ENCODE measurements at regions not wholly inside any gene's neighbourhood (a gene's known extent, or its start where the extent isn't known, plus 50 kb on each side); places are given as distances from the start of the nearest gene placed in this dataset.

- Histone ChIP-seq H3K4me3 (no peak overlapping the region), H3K9me3 (replicated peaks) (no peaks in the 10 kb centered on the region), H3K27me3 (ENCODE audit: low read depth) (no peaks in the 10 kb centered on the region), H3K27ac (replicated peaks) (no peak overlapping the region), H3K4me1 (peaks cover 3% of the 10 kb centered on the region), H3K36me3 (no peaks in the 10 kb centered on the region)
- no peak for DNase-seq
- intact Hi-C loops (cut with micrococcal nuclease), result no loop called here
- TF ChIP-seq CTCF (IDR thresholded peaks at IDR 0.05; ENCODE audit: borderline replicate concordance), result no peak
Observed at GRCh38 chr5:89452081-89452480, 569.1 kb upstream of the MEF2C start.

DNA sequence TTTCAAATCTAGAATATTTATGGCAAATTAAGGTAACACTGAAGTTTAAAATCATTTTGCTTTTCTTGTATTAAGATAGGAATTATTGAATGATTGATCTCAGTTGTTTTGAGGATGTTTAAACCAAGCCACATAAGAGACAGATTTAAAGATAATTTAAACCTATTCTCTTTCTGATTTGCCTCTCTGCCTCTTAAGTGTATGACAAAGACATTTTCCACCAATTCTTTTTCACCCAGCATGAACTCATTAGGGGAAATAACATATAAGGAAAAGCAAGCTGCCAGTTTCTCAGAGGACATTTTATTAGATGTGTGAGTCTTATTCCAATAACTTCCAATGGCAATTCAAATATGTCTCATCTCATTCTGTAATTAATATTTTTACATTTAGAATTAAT lies 568.3 kb upstream of the MEF2C start:
- no peak for DNase-seq
- Histone ChIP-seq H3K4me1 (no peaks in the 10 kb centered on the region), H3K9me3 (replicated peaks) (no peaks in the 10 kb centered on the region), H3K27me3 (ENCODE audit: low read depth) (no peaks in the 10 kb centered on the region), H3K36me3 (no peaks in the 10 kb centered on the region), H3K27ac (replicated peaks) (no peak overlapping the region), H3K4me3 (no peak overlapping the region)
- intact Hi-C loops (cut with micrococcal nuclease), result no loop called here
- TF ChIP-seq CTCF (IDR thresholded peaks at IDR 0.05; ENCODE audit: borderline replicate concordance), result no peak

DNA sequence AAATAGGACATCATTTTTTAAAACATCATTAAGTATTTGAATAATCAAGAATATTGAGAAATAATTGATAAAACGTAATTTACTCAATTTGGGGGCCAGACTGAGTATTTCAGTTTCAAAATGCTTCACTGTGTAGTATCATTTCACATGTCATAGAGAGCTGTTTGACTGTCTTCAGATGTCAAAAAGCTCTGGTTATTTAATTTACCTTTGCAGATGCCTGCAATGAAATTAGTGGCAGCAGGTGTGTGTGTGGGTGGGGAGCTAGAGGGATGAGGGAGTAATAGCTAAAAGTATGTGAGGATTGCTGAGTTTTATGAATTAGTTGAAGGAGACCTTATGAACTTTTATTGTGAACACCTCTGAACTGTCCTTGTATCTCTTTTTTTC lies 567.2 kb upstream of the MEF2C start:
- no peaks in the 10 kb centered on the region for H3K9me3 ChIP-seq (replicated peaks)
- H3K4me1 ChIP-seq, result no peaks in the 10 kb centered on the region
- H3K36me3 ChIP-seq, result no peaks in the 10 kb centered on the region
- no peak for DNase-seq
- H3K27me3 ChIP-seq (ENCODE audit: low read depth), result no peaks in the 10 kb centered on the region
- intact Hi-C loops (cut with micrococcal nuclease), result no loop called here
- no peak overlapping the region for H3K4me3 ChIP-seq
- TF ChIP-seq CTCF (IDR thresholded peaks at IDR 0.05; ENCODE audit: borderline replicate concordance), result no peak
- H3K27ac ChIP-seq (replicated peaks), result no peak overlapping the region

DNA sequence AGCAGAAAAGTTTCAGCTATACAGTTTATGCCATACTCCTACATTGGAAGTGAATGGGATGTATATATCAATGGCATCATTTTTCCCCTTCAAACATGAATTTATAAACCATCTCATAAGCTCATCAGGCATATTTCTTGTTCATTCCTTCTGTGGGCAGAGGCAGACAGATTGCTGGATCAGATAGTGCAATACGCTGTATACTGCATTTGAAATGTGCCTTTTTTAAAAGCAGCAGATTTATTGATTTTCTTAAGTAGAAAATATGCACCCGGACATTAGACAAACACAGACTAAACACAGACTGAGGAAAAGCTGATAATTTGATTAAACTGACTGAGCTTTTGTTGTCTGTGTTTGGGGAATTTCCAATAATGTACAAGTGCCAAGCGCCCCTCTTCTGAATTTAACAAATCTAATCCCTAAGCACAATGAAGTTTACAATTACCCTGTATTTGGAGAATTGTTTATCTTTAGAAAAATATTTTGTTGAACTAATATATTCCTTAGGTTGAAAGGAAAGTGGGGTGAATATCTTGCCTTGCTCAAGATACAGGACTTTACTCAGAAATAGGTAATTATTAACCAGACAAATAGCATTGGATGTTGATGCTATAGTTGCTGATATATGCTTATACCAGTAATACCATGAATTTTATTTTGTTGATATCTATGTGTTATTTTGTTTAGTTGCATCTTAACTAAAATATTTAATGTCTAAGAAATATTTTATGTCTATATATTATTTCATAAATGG lies 566.6 kb upstream of the MEF2C start:
- H3K4me3 ChIP-seq, result no peak overlapping the region
- no peaks in the 10 kb centered on the region for H3K4me1 ChIP-seq
- no peak overlapping the region for H3K27ac ChIP-seq (replicated peaks)
- intact Hi-C loops (cut with micrococcal nuclease), result no loop called here
- H3K9me3 ChIP-seq (replicated peaks), result no peaks in the 10 kb centered on the region
- no peak for DNase-seq
- no peak for TF ChIP-seq CTCF (IDR thresholded peaks at IDR 0.05; ENCODE audit: borderline replicate concordance)
- no peaks in the 10 kb centered on the region for H3K36me3 ChIP-seq
- no peaks in the 10 kb centered on the region for H3K27me3 ChIP-seq (ENCODE audit: low read depth)

GRCh38 chr5:89447027-89447426 lies 564.0 kb upstream of the MEF2C start:
- no peaks in the 10 kb centered on the region for H3K4me1 ChIP-seq
- H3K4me3 ChIP-seq, result no peak overlapping the region
- no peaks in the 10 kb centered on the region for H3K36me3 ChIP-seq
- TF ChIP-seq CTCF (IDR thresholded peaks at IDR 0.05; ENCODE audit: borderline replicate concordance), result no peak
- H3K27me3 ChIP-seq (ENCODE audit: low read depth), result no peaks in the 10 kb centered on the region
- no peak for DNase-seq
- no peaks in the 10 kb centered on the region for H3K9me3 ChIP-seq (replicated peaks)
- intact Hi-C loops (cut with micrococcal nuclease), result no loop called here
- no peak overlapping the region for H3K27ac ChIP-seq (replicated peaks)

All from left ventricle myocardium inferior (tissue), 1 donor.